ENCODE measurements at regions not wholly inside any gene's neighbourhood (a gene's known extent, or its start where the extent isn't known, plus 50 kb on each side); places are given as distances from the start of the nearest gene placed in this dataset.

DNA sequence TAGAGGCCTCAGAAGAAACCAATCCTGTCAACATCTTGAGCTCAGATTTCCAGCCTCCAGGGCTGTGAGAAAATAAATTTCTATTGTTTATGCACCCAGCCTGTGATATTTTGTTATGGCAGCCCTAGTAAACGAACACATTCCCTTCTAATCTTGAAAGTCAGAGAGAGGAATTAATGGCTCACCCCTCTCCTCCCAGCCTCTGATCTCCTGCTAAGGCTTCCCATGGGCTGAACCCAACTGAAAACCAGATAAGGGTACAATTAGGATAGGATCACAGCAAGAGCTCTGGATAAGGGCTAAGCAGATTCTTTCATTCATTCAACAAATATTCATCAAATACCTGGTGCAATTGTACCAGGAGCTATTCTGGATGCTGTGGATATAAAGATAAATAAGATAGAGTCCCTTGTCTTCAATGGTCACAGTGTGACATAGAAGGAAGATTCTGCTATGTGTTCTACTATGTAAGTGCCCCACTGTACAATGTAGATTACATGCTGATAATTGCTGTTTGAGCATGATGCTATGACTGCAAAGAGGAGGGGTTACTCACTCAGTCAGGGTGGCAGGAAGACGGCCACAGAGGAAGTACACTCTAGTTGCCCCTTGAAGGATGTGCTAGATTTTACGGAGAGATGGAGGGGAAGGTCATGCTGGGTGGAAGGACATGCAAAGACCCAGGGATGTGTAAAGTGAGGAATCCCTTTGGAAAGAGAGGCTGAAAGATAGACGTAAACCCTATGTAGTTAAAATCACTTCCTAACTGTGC, 203.3 kb upstream of the JUN start:
- no peaks in the 10 kb centered on the region for H3K36me3 ChIP-seq (ENCODE audit: insufficient read depth, insufficient read length, low read length)
- no peak for TF ChIP-seq SUZ12 (IDR thresholded peaks at IDR 0.05; ENCODE audit: extremely low read depth, insufficient read depth, insufficient read length)
- TF ChIP-seq YY1 (IDR thresholded peaks at IDR 0.05; ENCODE audit: insufficient read depth, insufficient read length) = no peak
- no peak for TF ChIP-seq ZNF274 (IDR thresholded peaks at IDR 0.05; ENCODE audit: low read depth, low read length)

GRCh38 chr1:58988752-58989151, 204.9 kb upstream of the JUN start:
- Histone ChIP-seq H3K4me1 (ENCODE audit: insufficient read depth, insufficient read length) (no peaks in the 10 kb centered on the region), H3K9ac (ENCODE audit: insufficient read length, low read depth) (no peak overlapping the region), H3K27me3 (ENCODE audit: insufficient read depth, insufficient read length) (peaks cover 7% of the 10 kb centered on the region), H3K36me3 (ENCODE audit: insufficient read depth, insufficient read length, low read length) (no peaks in the 10 kb centered on the region), H3K4me3 (ENCODE audit: insufficient read length, low read depth) (no peak overlapping the region), H3K9me3 (ENCODE audit: insufficient read depth, low read length) (no peaks in the 10 kb centered on the region)
- TF ChIP-seq SUZ12 (IDR thresholded peaks at IDR 0.05; ENCODE audit: extremely low read depth, insufficient read depth, insufficient read length) = no peak
- no peak for TF ChIP-seq ZNF274 (IDR thresholded peaks at IDR 0.05; ENCODE audit: low read depth, low read length)
- TF ChIP-seq YY1 (IDR thresholded peaks at IDR 0.05; ENCODE audit: insufficient read depth, insufficient read length) = no peak
- no peak for DNase-seq (ENCODE audit: low read depth, low spot score)

More for the DNA sequence above, 203.3 kb upstream of the JUN start:
- peaks cover 6% of the 10 kb centered on the region for H3K4me1 ChIP-seq (ENCODE audit: insufficient read depth, insufficient read length)
- no peak overlapping the region for H3K9ac ChIP-seq (ENCODE audit: insufficient read length, low read depth)
- no peaks in the 10 kb centered on the region for H3K9me3 ChIP-seq (ENCODE audit: insufficient read depth, low read length)
- no peak overlapping the region for H3K4me3 ChIP-seq (ENCODE audit: insufficient read length, low read depth)
- DNase-seq (ENCODE audit: low read depth, low spot score) = no peak
- H3K27me3 ChIP-seq (ENCODE audit: insufficient read depth, insufficient read length) = peaks cover 10% of the 10 kb centered on the region

DNA sequence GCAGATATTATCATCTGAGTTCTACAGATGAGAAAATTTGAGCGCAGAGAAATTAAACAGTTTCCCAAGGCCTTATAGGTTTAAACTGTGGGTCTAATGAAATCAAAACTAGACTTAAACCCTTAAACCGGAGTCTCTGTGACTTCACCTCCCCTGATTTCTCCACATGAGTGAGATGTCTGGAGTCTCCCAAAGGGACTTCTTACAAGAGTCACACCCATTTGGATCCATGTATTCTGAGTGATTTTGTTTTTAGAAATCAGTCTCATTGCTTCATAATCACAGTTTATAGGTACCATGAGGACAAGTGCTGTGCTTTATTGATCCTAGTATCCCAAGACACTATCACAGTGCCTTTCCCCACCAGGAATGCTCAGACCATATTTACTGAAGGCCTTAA, 206.0 kb upstream of the JUN start:
- no peaks in the 10 kb centered on the region for H3K9me3 ChIP-seq (ENCODE audit: insufficient read depth, low read length)
- H3K4me3 ChIP-seq (ENCODE audit: insufficient read length, low read depth) = no peak overlapping the region
- no peak for DNase-seq (ENCODE audit: low read depth, low spot score)
- no peak for TF ChIP-seq ZNF274 (IDR thresholded peaks at IDR 0.05; ENCODE audit: low read depth, low read length)
- TF ChIP-seq YY1 (IDR thresholded peaks at IDR 0.05; ENCODE audit: insufficient read depth, insufficient read length) = no peak
- TF ChIP-seq SUZ12 (IDR thresholded peaks at IDR 0.05; ENCODE audit: extremely low read depth, insufficient read depth, insufficient read length) = no peak
- H3K27me3 ChIP-seq (ENCODE audit: insufficient read depth, insufficient read length) = peaks cover 2% of the 10 kb centered on the region
- H3K36me3 ChIP-seq (ENCODE audit: insufficient read depth, insufficient read length, low read length) = no peaks in the 10 kb centered on the region
- no peak overlapping the region for H3K9ac ChIP-seq (ENCODE audit: insufficient read length, low read depth)
- no peaks in the 10 kb centered on the region for H3K4me1 ChIP-seq (ENCODE audit: insufficient read depth, insufficient read length)

GRCh38 chr1:58991305-58991704, 207.5 kb upstream of the JUN start:
- no peak for DNase-seq (ENCODE audit: low read depth, low spot score)
- TF ChIP-seq ZNF274 (IDR thresholded peaks at IDR 0.05; ENCODE audit: low read depth, low read length) (no peak), YY1 (IDR thresholded peaks at IDR 0.05; ENCODE audit: insufficient read depth, insufficient read length) (no peak), SUZ12 (IDR thresholded peaks at IDR 0.05; ENCODE audit: extremely low read depth, insufficient read depth, insufficient read length) (no peak)
- Histone ChIP-seq H3K9me3 (ENCODE audit: insufficient read depth, low read length) (no peaks in the 10 kb centered on the region), H3K4me1 (ENCODE audit: insufficient read depth, insufficient read length) (no peaks in the 10 kb centered on the region), H3K27me3 (ENCODE audit: insufficient read depth, insufficient read length) (peaks cover 2% of the 10 kb centered on the region), H3K4me3 (ENCODE audit: insufficient read length, low read depth) (no peak overlapping the region), H3K36me3 (ENCODE audit: insufficient read depth, insufficient read length, low read length) (no peaks in the 10 kb centered on the region), H3K9ac (ENCODE audit: insufficient read length, low read depth) (no peak overlapping the region)

- Histone ChIP-seq H3K9ac (ENCODE audit: insufficient read length, low read depth) (no peak overlapping the region), H3K9me3 (ENCODE audit: insufficient read depth, low read length) (no peaks in the 10 kb centered on the region), H3K36me3 (ENCODE audit: insufficient read depth, insufficient read length, low read length) (no peaks in the 10 kb centered on the region), H3K4me3 (ENCODE audit: insufficient read length, low read depth) (no peak overlapping the region), H3K4me1 (ENCODE audit: insufficient read depth, insufficient read length) (no peaks in the 10 kb centered on the region), H3K27me3 (ENCODE audit: insufficient read depth, insufficient read length) (peaks cover 2% of the 10 kb centered on the region)
- TF ChIP-seq ZNF274 (IDR thresholded peaks at IDR 0.05; ENCODE audit: low read depth, low read length) = no peak
- TF ChIP-seq SUZ12 (IDR thresholded peaks at IDR 0.05; ENCODE audit: extremely low read depth, insufficient read depth, insufficient read length) = no peak
- TF ChIP-seq YY1 (IDR thresholded peaks at IDR 0.05; ENCODE audit: insufficient read depth, insufficient read length) = no peak
- DNase-seq (ENCODE audit: low read depth, low spot score) = no peak
These were observed 208.8 kb upstream of the JUN start for GRCh38 chr1:58992643-58993042.

- Histone ChIP-seq H3K27me3 (ENCODE audit: insufficient read depth, insufficient read length) (peaks cover 2% of the 10 kb centered on the region), H3K4me1 (ENCODE audit: insufficient read depth, insufficient read length) (no peaks in the 10 kb centered on the region), H3K36me3 (ENCODE audit: insufficient read depth, insufficient read length, low read length) (no peaks in the 10 kb centered on the region), H3K9me3 (ENCODE audit: insufficient read depth, low read length) (no peaks in the 10 kb centered on the region), H3K4me3 (ENCODE audit: insufficient read length, low read depth) (no peak overlapping the region), H3K9ac (ENCODE audit: insufficient read length, low read depth) (no peak overlapping the region)
- TF ChIP-seq ZNF274 (IDR thresholded peaks at IDR 0.05; ENCODE audit: low read depth, low read length) (no peak), YY1 (IDR thresholded peaks at IDR 0.05; ENCODE audit: insufficient read depth, insufficient read length) (no peak), SUZ12 (IDR thresholded peaks at IDR 0.05; ENCODE audit: extremely low read depth, insufficient read depth, insufficient read length) (no peak)
- DNase-seq (ENCODE audit: low read depth, low spot score) = no peak
These were observed 209.6 kb upstream of the JUN start for GRCh38 chr1:58993403-58993802.

- H3K27me3 ChIP-seq (ENCODE audit: insufficient read depth, insufficient read length) = peaks cover 2% of the 10 kb centered on the region
- TF ChIP-seq ZNF274 (IDR thresholded peaks at IDR 0.05; ENCODE audit: low read depth, low read length) = no peak
- TF ChIP-seq YY1 (IDR thresholded peaks at IDR 0.05; ENCODE audit: insufficient read depth, insufficient read length) = no peak
- no peak for TF ChIP-seq SUZ12 (IDR thresholded peaks at IDR 0.05; ENCODE audit: extremely low read depth, insufficient read depth, insufficient read length)
- no peak overlapping the region for H3K9ac ChIP-seq (ENCODE audit: insufficient read length, low read depth)
- H3K4me1 ChIP-seq (ENCODE audit: insufficient read depth, insufficient read length) = no peaks in the 10 kb centered on the region
- no peak overlapping the region for H3K4me3 ChIP-seq (ENCODE audit: insufficient read length, low read depth)
- H3K9me3 ChIP-seq (ENCODE audit: insufficient read depth, low read length) = no peaks in the 10 kb centered on the region
- H3K36me3 ChIP-seq (ENCODE audit: insufficient read depth, insufficient read length, low read length) = no peaks in the 10 kb centered on the region
- no peak for DNase-seq (ENCODE audit: low read depth, low spot score)
These were observed 210.8 kb upstream of the JUN start for GRCh38 chr1:58994664-58995063.
